Activated gamma-delta T cell treated with Interleukin-2 at 50 U/mL for 16 hours (primary cell): ENCODE measurements at regions not wholly inside any gene's neighbourhood (a gene's known extent, or its start where the extent isn't known, plus 50 kb on each side); places are given as distances from the start of the nearest gene placed in this dataset.

Experiments
- DNase-seq: peaks from one replicate; pipeline ENCODE4 v3.0.0-alpha.2; 2020

- no peak for DNase-seq
These were observed 734.7 kb downstream of the KCNA4 start for GRCh38 chr11:29282088-29282487.

DNA sequence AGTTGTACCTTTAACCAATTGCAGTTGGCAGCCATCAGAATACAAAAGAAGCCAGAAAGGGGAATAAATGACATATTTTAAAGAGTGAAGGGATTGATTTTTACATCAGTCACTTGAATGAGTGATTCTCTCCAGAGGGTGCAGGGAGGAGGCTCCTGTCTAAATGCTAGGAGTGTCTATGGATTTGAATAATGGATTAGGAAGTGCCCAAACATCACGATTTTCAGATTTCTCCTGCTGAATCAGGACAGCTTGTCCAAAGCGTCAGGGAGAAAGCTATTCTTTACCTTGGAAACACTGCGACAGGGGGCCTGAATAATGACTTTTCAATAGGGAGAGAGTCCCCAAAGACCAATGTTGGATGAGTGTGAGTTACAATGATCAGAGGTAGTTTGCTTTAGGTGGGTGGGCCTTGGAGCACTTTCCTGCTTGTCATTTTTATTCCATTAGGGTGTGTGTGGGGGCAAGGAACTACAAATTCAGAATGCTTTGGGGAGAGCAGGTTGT lies 735.5 kb downstream of the KCNA4 start:
- DNase-seq = no peak

DNA sequence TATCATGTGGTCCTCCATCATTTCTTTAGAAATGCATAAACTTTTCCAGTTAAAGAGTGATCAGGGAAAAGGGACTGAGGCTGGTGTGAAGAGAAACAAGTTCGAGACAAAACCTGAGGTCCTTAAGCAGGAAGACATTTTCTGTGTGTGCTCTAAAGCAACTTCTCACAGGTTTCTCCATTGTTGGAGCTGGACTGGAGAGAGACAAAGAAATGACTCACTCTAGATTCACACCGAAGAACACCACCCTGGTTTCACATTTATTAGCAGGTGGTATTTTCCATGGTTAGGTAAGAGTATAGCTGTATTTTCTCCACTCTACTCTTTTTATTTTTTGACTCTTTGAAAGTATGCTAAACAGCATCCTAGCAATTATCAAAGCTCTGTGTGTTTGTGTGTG lies 736.4 kb downstream of the KCNA4 start:
- no peak for DNase-seq

- DNase-seq = no peak
These were observed 737.1 kb downstream of the KCNA4 start for GRCh38 chr11:29279716-29280115.

DNA sequence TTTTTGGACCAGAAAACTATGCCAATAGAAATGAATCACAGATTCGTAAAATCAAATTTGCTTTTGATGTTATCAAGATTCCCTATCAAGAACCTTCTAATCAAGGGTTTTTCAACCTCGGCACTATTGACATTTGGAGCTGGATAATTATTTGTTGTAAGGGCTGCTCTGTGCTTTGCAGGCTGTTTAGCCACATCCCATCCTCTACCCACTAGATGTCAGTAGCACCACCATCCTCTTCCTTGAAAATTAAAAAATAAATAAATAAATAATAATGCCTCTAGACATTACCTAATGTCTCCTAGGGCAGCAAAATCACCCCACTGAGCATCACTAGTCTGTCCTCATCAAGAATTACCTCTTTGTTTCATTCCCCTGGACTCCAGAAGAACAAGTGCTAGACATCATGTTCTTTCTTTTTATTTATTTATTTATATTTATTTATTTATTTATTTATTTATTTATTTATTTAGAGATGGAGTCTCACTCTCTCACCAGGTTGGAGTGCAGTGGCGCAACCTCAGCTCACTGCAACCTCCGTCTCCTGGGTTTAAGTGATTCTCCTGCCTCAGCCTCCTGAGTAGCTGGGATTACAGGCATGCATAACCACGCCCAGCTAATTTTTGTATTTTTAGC lies 744.7 kb downstream of the KCNA4 start:
- DNase-seq = no peak

GRCh38 chr11:29271616-29272015 lies 745.2 kb downstream of the KCNA4 start:
- no peak for DNase-seq

- no peak for DNase-seq
These were observed 748.1 kb downstream of the KCNA4 start for GRCh38 chr11:29268733-29269132.

DNA sequence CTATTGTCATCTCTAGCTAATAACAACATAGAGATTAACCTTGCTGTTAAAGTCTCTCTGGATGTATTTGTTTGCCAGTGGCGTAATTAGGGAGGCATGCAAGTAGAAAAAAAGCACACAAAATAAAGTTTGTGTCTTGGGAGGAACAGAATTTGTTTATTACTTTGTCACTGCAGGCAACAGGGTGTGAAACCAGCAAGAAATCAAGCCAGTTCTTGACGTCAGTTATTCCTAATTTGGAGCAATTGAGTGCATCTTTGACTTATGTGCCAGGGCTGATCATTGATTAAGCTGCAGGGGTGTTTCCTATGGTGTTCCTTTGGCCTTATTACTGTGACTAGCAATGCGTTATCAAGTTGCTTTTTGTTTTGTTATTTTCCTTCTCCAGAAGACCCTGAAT lies 751.0 kb downstream of the KCNA4 start:
- no peak for DNase-seq

DNA sequence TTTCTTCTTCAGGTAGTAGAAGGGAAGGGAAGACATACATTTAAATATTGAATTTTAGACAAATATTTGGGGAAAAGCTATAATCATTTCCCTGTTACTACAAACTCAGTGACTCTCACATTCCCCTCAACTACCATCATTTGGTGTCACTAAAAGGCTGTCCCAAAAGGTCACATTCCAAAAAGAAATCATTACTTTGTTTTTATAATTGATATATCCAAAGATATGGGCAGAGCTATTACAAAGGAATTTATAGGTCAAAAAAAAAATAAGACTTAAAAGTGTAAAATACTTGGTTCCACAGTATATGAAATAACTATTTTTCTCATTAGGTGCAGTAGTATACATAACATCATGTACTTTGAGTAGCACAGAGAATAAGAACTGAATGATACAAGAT lies 751.4 kb downstream of the KCNA4 start:
- DNase-seq = no peak

- DNase-seq = no peak
These were observed 752.7 kb downstream of the KCNA4 start for GRCh38 chr11:29263971-29264682.

DNA sequence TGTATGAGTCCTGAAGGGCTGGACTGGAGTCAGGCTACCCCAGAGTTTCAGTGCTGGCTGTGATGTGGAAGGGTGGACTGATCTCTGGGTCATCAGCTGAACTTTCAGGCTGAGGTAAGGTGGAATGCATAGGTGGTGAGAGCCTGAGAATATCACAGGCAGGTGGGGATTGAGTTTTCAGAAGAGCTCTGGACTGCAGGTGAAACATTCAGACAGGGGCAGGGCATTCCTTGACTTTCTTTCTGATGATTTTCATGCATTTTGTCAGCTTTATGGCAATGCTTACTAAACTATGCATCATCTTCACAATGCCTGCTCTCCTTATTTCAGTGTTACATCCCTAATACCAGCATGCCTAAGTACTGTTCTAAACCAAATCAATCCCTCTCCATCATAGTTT lies 755.0 kb downstream of the KCNA4 start:
- DNase-seq = no peak

- no peak for DNase-seq
These were observed 755.7 kb downstream of the KCNA4 start for GRCh38 chr11:29260939-29261705.

DNA sequence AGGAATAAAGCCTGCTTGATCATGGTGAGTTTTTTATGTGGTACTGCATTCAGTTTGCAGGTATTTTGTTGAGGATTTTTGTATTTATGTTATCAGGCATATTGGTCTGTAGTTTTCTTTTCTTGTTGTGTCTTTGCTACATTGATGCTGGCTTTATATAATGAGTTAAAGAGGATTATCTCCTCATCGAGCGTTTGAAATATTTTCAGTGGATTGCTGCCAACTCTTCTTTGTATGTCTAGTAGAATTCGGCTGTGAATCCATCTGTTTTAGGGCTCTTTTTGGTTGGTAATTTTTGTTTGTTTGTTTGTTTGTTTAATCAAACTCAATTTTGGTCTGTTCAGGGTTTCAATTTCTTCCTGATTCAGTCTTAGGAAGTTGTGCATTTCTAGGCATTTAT lies 758.4 kb downstream of the KCNA4 start:
- no peak for DNase-seq

DNA sequence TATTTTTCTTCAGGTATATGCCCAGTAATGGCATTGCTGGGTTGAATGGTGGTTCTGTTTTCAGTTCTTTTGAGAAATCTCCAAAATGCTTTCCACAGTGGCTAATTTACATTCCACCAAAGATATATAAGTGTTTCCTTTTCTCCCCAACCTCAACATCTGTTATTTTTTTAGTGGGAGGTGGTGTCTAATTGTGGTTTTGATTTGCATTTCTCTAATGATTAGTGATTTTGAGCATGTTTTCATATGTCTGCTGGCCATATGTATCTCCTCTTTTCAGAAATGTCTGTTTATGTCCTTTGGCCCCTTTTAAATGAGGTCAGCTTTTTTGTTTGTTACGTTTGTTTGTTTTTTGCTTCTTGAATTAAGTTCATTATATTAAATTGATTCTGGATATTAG lies 760.2 kb downstream of the KCNA4 start:
- no peak for DNase-seq

- no peak for DNase-seq
These were observed 761.4 kb downstream of the KCNA4 start for GRCh38 chr11:29255401-29255800.

DNA sequence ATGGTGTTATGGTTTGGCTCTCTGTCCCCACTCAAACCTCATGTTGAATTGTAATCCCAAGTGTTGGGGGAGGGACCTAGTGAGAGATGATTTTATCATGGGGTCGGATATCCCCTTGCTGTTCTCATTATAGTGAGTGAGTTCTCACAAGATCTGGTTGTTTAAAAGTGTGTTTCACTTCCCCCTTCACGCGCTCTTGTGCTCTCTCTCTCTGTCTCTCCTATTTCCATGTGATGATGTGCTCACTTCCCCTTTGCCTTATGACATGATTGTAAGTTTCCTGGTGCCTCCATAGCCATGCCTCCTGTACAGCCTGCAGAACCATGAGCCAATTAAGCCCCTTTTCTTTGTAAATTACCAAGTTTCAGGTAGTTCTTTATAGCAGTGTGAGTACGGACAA lies 765.1 kb downstream of the KCNA4 start:
- no peak for DNase-seq

DNA sequence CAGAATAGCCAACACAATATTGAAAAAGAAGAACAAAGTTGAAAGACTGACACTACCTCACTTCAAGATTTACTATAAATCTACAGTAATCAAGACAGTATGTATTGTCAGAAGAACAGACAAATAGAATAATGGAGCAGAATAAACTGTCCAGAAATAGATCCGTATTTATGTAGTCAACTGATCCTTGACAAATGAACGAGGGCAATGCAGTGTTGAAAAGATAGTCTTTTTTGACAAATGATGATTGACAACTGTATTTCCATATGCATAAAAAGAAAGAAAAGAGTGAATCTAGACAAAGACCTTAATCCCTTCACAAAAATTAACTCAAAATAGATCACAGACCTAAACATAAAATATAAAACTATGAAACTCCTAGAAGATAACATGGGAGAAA lies 767.1 kb downstream of the KCNA4 start:
- no peak for DNase-seq

GRCh38 chr11:29244355-29244754 lies 772.5 kb downstream of the KCNA4 start:
- no peak for DNase-seq

- no peak for DNase-seq
These were observed 773.2 kb downstream of the KCNA4 start for GRCh38 chr11:29243616-29244015.

DNA sequence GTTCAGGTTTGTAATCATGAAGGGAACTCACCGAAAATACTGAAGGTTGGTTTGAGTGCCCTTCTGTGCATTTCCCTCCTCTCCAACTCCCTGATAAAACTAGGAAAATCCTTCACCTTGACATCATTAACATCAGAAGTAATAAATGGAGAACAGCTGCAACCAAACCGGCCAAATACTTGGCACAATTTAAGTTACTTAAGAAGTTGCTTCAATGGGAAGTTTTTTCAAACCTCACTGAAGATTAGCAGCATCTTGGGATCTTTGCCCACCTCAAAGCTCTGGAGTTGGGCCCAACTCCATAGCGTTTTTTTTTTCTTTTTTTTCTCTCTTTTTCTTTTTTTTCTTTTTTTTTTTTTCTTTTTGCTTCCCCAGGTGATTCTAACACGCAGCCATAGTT lies 784.8 kb downstream of the KCNA4 start:
- DNase-seq = no peak

DNA sequence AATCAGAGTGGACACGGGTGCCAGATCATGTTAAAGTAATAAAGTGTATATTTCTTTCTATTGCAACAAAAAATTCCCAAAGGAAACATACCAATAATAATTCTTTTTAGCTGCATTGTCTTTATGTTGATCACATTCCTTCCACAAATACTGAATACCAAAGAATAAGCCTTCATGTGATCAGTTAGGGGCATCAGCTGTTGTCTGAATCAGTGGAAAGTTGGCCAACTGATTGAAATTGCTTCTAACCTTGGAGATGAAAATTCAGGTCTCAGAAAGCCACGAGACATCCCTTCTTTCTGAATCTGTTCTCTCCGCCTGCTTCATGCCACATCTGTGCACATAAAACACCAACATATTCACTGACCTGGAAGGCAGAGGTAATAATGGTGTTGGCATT lies 785.2 kb downstream of the KCNA4 start:
- DNase-seq = no peak

GRCh38 chr11:29227811-29228210 lies 789.0 kb downstream of the KCNA4 start:
- DNase-seq = no peak

DNA sequence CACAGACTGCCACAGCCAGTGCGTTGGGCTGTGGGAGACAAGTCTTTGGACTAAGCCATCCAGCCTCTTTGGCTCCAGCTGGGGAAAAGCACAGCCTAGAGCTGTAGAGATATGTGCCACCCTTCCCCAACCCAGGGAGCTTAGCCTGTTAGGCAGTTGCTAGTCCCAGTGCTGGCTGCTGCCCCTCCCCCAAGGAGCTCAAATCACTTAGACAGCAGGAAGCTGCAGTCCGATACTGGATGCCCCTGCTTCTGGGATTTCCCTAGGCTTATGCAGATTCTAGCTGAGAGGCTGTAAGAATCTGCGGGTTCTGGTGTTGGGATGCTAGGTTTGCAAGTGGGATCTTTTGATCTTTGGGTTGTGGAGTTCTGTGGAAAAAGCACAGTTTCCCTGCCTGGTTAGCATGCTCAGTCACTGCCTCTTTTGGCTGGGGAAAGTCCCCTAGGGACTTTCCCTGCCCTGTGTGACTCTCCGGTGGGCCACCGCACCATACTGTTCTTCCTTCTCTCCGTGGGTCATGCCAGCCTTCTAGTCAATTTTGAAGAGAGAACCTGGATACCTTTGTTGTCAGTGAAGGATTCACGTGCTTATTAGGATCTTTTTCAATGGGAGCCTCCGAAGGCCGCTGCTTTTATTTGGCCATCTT lies 792.0 kb downstream of the KCNA4 start:
- no peak for DNase-seq
